ENCODE measurements at regions not wholly inside any gene's neighbourhood (a gene's known extent, or its start where the extent isn't known, plus 50 kb on each side); places are given as distances from the start of the nearest gene placed in this dataset.
"Not testable (repeated sequence)": the region's sequence is repeated elsewhere in the genome, so short reads cannot be mapped to it uniquely, and the experiment has no call there.

DNA sequence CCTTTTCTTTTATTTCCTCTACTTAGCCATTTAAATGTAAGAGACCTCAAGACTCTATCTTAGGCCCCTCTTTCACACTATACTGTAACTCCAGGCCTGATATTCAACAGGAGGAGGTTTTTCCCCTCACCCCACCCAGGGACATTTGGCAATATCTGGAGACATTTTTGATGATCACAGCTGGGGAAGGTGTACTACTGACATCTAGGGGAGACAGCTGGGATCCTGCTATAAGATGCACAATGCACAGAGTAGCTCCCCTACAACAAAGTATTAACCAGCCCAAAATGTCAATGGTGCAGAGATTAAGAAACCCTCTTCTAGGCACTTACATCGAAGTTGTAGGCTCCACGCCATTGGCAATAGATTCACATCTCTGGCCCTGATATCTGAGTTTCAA, 517.5 kb upstream of the UBE2E2 start:
- H3K4me3 ChIP-seq (ENCODE audit: low read depth, low read length) = no peak overlapping the region
- DNase-seq (ENCODE audit: low read depth) = no peak

DNA sequence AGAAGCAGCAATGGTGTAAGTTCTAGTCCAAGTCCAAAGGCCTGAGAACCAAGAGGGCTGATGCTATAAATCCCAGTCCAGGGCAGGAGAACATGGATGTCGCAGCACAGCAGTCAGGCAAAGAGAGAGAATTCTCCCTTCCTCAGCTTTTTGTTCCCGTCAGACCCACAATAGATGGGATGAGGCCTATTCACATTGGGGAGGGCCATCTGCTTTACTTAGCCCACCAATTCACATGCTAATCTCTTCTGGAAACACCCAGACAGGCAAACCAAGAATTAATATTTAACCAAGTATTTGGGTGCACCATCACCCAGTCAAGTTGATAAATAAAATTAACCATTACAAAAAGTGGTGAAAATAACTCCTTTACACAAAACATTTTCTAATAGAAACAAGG, 511.7 kb upstream of the UBE2E2 start:
- DNase-seq (ENCODE audit: low read depth) = no peak
- H3K4me3 ChIP-seq (ENCODE audit: low read depth, low read length) = no peak overlapping the region

DNA sequence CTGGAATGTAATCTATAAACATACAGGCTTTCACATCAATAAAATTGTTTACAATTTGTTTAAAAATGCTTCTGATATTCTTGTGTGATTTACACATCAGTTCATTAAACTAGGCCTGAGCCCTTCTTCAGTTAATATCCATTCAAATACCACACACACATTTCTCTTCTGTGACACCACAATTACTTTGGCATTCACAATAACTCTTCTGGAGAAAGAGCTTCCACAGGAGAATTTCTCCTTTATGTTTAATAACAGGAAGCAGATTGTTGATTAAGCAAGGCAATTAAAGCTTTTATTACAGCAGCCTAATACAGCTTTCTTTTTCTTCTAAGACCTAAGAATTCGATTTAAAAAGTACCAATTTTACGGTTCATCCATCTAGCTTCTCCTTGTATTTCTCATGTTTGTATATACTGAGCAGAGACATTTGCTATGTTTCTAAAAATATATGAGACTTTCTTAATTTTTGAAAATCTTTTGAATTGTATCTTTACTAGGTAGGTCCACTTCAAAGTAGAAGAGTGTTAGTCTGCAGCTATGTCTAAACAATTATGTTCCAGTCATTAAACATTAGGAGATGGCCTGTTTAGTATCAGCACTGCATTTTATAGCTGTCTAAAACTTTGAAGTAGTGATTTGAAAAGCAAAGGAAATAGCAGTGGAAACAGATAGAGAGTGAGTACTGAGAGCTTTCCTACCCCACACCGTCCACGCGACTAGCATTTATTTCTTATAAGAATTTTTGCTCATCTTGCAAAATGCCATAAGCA, 511.1 kb upstream of the UBE2E2 start:
- DNase-seq (ENCODE audit: low read depth) = no peak
- H3K4me3 ChIP-seq (ENCODE audit: low read depth, low read length) = no peak overlapping the region

DNA sequence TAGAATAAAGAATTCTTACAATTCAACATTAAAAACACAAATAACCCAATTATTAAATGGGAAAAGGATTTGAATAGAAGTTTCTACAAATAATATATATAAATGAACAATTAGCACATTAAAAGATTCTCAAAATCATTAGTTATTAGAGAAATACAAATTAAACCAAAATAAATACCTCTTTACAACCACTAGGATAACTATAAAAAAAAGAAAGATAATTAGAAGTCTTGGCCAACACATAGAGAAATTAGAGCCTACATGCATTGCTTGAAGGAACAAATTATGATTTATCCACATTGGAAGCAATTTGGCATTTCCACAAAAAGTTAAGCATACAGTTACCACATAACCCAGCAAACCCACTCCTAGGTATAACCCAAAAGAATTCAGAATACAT, 502.3 kb upstream of the UBE2E2 start:
- DNase-seq (ENCODE audit: low read depth) = no peak
- H3K4me3 ChIP-seq (ENCODE audit: low read depth, low read length) = no peak overlapping the region

DNA sequence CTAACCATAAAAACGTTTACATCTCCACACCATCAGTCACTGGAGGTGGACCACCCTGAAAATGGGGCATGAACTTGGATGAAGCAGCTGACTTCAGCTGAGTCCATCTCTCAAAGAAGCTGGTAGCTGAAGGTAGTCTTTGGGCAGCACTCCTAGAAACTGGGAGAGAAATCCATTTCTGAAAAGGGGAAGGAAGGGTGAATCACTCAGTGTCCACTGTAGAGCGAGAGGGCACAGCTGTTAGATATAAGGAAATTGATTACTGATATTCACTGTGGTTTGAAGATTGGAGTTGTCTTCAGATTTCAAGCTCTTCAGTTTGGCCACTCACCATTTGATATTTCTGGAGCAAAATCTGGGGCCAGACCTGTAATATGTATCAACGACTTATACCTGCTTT, 499.0 kb upstream of the UBE2E2 start:
- no peak overlapping the region for H3K4me3 ChIP-seq (ENCODE audit: low read depth, low read length)
- DNase-seq (ENCODE audit: low read depth) = no peak

DNA sequence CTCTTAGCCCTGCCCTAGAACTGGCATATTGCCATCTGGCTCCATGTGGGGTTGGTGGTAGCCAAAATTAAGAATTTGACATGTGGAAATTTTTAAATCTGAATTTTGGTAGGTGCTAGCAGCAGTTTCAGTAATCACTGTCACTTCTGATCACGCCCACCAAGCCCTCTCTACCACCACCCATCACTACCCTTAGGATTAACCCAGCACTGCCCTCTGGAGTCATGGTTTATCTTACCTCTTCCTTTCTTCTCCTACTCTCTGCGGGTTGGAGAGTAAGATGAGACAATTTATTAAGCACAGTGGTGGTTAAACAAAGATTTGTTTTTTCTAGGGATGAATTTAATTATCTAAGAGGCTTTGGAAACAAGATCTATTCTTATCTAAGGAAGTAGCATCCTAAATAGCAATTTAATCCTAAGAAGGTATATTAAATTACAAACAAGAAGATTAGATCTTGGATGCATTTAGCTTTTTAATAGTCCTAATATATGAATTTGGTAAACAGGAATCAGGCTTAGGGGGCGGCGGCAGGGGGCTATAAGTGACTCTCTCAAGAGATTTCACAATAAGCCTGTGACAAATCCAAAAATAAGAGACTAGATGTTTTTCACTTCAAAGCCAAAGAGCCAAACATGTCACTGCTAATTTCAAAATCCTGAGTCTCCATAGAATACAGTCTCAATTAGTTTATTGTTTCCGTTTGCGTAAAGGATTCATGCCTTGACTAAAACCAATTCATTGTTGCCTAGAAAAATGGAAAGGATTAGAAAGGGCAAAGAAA, 498.4 kb upstream of the UBE2E2 start:
- H3K4me3 ChIP-seq (ENCODE audit: low read depth, low read length) = no peak overlapping the region
- no peak for DNase-seq (ENCODE audit: low read depth)

DNA sequence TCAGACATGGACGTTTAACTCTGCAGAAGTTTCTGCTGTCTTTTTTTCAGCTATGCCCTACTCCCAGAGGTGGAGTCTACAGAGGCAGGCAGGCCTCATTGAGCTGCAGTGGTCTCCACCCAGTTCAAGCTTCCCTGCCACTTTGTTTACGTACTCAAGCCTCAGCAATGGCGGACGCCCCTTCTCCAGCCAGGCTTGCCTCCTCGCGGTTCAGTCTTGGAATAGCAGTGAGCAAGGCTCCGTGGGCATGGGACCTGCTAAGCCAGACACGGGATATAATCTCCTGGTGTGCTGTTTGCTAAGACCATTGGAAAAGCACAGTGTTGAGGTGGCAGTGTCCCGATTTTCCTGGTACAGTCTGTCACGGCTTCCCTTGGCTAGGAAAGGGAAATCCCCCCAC, 496.2 kb upstream of the UBE2E2 start:
- not testable (repeated sequence) for DNase-seq (ENCODE audit: low read depth); H3K4me3 ChIP-seq (ENCODE audit: low read depth, low read length)

DNA sequence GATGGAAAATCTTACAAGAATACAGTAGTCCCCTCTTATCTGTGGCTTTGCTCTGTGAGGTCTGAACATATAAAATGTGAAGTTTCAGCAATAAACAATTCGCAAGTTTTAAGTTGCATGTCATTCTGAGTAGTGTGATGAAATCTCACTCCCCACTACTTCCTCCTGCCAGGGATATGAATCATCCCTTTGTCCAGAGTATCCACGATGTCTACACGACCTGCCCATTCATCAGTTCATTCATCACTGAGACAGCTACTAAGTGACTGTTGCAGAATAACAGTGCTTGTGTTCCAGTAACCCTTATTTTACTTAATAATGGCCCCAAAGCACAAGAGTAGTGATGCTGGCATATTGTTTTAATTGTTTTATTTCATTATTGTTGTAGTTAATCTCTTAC, 489.2 kb upstream of the UBE2E2 start:
- H3K4me3 ChIP-seq (ENCODE audit: low read depth, low read length) = no peak overlapping the region
- peak; percentile 89 for DNase-seq (ENCODE audit: low read depth)

DNA sequence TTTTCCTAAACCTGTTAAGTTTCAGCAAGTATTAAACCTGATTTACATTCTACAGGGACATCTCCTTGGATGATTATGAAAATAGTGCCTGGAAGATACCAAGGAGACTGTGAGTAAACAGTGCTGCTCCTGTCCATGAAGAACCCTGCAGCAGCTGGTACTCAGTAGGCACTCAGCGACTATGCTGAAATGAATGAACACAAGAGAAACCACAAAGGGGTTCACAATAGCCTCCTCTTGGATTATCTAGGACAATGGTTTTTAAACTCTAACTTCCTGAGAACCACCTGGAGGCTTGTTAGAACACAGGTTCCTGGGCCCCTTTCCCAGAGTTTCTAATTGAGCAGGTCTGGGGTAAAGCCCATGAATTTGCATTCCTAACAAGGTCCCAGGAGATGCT, 488.4 kb upstream of the UBE2E2 start:
- no peak overlapping the region for H3K4me3 ChIP-seq (ENCODE audit: low read depth, low read length)
- DNase-seq (ENCODE audit: low read depth) = no peak

DNA sequence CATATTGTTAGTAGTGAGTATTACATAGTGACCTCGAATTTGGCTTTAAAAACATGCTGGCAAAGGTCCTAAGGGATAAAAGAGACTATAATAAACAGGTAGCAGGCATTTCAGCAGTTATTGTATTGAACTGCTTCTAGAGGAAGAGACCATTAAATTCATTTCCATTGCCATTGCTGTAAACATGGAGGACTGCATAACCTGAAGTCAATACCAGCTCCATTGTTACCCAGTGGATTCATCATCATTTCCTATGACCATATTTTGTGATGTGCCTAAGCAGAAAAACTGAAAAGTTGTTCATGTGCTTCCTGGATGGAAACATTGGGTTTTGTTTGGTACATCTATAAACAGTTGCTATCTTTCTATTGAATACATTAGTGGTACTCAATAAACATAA, 482.5 kb upstream of the UBE2E2 start:
- no peak for DNase-seq (ENCODE audit: low read depth)
- H3K4me3 ChIP-seq (ENCODE audit: low read depth, low read length) = no peak overlapping the region

DNA sequence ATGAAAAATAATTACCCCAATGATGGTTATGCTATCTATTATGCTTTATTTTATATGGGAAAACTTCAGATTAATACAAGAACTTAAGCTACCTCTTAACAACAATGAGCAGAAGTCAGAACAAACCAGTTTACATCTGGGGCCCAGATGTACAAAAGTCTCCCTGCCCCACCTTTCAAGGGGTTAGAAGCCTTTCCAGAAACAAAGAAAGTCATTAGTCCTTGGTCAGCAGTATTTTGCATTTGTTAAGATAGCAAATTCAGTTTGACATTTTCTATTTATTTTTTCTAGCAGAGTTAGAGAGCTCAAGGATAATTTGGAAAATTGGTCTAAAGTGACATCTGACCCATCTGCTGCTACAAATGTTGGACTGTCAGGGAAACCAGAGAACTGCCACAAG, 478.7 kb upstream of the UBE2E2 start:
- no peak for DNase-seq (ENCODE audit: low read depth)
- H3K4me3 ChIP-seq (ENCODE audit: low read depth, low read length) = no peak overlapping the region

DNA sequence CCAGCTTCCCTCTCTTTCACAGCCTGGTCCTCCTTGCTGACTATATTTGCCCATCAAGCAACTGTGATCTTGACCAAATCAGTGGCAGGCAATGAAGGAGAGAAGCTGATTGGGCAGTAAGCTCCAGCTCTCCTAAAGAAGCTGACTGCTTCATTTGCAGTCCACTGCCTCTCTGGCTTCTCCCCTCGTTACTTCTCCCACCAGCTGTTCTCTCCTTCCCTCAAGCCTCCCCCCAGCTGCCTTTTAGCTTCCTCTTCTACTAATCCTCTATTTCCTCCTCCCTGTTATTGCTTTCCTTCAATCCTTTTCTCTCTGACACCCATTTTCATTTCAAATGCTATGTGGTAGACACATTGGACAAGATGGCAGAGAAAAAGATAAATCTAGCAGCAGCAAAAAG, 474.7 kb upstream of the UBE2E2 start:
- H3K4me3 ChIP-seq (ENCODE audit: low read depth, low read length) = no peak overlapping the region
- DNase-seq (ENCODE audit: low read depth) = no peak

DNA sequence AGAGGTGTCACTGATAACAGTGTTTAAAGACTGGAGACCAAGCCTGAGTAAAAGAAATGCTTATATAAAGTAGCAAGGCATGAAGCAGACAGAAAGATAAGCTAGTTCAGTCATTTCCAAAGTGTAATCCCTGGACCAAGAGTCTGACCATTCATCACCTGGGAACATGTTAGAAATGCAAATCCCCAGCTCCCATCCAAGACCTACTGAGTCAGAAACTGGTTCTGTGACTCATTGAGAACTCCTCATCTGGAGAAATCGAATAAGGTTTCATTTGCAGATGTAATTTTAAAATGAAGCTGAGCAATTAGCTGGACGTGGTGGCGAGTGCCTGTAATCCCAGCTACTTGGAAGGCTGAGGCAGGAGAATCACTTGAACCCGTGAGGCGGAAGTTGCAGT, 473.9 kb upstream of the UBE2E2 start:
- H3K4me3 ChIP-seq (ENCODE audit: low read depth, low read length) = no peak overlapping the region
- DNase-seq (ENCODE audit: low read depth) = no peak

DNA sequence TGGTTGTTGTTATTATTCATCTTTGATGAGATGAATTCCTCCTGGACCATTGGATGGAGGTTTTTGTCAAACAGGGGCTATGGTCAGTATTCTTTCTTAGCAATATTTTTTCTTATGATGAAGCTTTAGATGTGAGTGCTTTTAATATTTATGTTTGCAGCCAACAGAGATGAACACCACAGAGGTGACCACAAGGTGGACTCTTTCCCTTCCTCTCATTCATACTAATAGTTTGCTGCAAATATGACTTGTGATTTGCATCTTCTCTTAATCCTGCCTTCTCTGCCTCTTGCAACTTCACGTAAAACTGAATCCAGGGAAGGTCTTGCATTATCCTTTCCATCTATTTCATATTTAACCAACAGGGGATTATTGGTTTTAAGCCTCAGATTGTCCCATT, 473.1 kb upstream of the UBE2E2 start:
- no peak overlapping the region for H3K4me3 ChIP-seq (ENCODE audit: low read depth, low read length)
- no peak for DNase-seq (ENCODE audit: low read depth)

DNA sequence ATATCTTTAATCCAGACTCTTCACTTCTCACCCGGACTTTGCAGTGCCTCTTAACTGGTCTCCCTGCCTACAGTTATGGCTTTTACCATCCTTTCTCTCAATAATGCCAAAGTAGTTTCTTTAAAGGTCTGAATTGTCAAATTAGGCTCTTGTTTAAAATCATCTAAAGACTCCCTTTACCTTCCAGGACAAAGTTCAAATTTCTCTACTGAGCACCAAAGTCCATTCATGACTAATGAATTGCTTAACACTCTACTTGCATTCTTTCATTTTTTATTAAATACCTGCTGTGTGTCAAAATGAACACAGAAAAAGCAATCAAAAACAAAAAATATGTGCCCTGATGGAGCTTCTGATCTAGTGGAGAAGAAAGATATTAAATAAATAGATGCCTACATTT, 472.4 kb upstream of the UBE2E2 start:
- DNase-seq (ENCODE audit: low read depth) = no peak
- no peak overlapping the region for H3K4me3 ChIP-seq (ENCODE audit: low read depth, low read length)

DNA sequence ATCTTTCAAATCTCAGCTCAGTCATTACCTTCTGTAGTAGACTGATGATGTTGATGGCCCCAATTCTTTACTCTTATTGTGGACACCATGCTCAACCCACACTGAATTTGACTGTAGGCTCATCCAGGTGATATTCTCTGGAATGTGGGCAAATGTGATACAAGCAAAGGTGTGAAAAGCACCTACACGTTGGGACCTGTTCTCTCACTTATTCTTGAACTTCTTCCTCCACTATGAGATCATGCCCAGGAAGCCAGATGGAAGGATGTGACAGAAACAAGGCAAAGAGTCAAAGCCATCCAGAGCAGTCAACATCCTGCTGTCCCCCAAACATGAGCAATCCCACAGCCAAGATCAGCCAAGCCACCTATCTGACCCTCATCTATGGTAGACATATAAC, 471.2 kb upstream of the UBE2E2 start:
- no peak for DNase-seq (ENCODE audit: low read depth)
- H3K4me3 ChIP-seq (ENCODE audit: low read depth, low read length) = no peak overlapping the region

DNA sequence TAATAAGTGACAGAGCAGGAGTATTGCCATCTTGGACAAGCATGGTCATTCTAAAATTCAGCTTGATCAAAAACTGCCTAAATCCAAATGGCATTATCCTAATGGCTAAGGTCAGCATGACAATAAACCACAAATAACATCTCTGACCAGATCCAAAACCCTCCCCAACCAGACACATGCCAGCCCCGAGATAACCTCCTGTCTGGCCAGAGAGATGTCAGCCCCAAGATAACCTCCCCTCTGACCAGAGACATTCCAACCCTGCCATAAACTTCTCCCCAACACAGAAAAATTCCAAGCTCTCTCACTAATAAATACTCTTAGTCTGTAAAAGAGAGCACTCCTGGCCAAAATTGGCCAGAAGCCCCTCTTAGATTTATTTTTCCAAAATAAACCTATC, 470.5 kb upstream of the UBE2E2 start:
- no peak for DNase-seq (ENCODE audit: low read depth)

DNA sequence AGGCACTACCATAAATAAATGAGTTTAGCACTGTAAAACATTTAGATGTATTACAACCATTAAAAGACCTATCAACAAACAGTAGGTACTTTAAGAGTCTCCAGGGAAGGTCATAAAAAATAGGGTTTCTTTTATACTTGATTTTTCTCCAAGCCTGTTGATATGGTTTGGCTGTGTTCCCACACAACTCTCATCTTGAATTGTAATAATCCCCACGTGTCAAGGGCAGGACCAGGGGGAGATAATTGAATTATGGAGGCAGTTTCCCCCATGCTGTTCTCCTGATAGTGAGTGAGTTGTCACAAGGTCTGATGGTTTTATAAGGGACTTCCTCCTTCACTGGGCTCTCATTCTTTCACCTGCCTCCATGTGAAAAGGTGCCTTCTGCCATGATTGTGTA, 468.9 kb upstream of the UBE2E2 start:
- DNase-seq (ENCODE audit: low read depth) = no peak
- H3K4me3 ChIP-seq (ENCODE audit: low read depth, low read length) = no peak overlapping the region

More for the DNA sequence above, 470.5 kb upstream of the UBE2E2 start:
- no peak overlapping the region for H3K4me3 ChIP-seq (ENCODE audit: low read depth, low read length)

DNA sequence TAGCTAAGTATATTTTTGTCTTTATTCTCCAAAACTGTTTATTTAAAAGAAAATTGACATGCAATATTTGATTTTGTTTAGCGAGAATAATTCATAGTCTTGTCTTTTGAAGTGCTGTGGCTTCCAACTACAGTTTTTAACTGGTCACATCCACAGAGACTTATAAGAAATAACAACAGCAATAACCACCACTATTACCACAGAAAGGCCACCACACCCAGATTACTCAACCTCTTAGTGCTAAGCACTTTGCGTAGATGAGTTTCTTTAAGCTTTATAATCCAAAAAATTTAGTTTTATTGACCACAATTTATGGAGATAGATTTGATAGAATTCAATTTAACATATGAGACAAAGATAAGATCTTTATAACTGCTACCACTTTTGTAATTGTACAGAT, 468.4 kb upstream of the UBE2E2 start:
- DNase-seq (ENCODE audit: low read depth) = no peak
- H3K4me3 ChIP-seq (ENCODE audit: low read depth, low read length) = no peak overlapping the region

DNA sequence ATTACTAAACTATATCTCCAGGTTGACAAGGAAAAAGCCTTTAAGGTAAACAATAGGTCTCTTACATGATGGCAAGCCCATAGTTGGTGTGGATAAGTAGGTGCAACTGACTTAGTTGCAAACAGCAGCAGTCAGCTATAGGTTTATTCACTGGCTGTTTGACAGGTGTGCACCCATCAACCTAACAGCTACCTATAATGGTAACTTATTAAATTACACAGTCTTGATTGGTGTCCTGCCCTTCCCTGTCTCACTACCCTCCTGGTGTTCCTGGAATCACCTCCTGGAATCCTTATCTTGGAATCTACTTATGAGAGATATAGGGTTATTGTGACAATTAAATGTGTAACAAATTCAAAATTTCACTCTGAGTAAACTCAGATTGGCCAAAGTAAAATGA, 467.8 kb upstream of the UBE2E2 start:
- H3K4me3 ChIP-seq (ENCODE audit: low read depth, low read length) = no peak overlapping the region
- DNase-seq (ENCODE audit: low read depth) = no peak

DNA sequence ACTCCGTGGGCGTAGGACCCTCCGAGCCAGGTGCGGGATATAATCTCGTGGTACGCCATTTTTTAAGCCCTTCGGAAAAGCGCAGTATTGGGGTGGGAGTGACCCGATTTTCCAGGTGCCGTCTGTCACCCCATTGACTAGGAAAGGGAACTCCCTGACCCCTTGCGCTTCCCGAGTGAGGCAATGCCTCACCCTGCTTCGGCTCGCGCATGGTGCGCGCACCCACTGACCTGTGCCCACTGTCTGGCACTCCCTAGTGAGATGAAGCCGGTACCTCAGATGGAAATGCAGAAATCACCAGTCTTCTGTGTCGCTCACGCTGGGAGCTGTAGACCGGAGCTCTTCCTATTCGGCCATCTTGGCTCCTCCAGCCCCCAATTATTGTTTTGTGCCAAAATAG, 459.7 kb upstream of the UBE2E2 start:
- not testable (repeated sequence) for DNase-seq (ENCODE audit: low read depth); H3K4me3 ChIP-seq (ENCODE audit: low read depth, low read length)

Data from skeletal muscle cell (primary cell).